DOHH2 (cell line): ENCODE measurements at regions not wholly inside any gene's neighbourhood (a gene's known extent, or its start where the extent isn't known, plus 50 kb on each side); places are given as distances from the start of the nearest gene placed in this dataset.

Source experiments
- CTCF ChIP-seq: fragments of 200-600 bp; sonication (generic); IDR thresholded peaks from one replicate; pipeline ENCODE4 v1.5.1; 2014; ENCODE audit warnings: antibody characterized with exemption, mild to moderate bottlenecking, low read depth, low read length; ENCODE audit not compliant: poor library complexity, severe bottlenecking
- EZH2phosphoT487 ChIP-seq: fragments of 200-600 bp; sonication (generic); IDR thresholded peaks from 2 replicates; pipeline ENCODE4 v1.6.1; 2017; ENCODE audit warnings: borderline replicate concordance, mild to moderate bottlenecking, antibody characterized with exemption, low read length, moderate library complexity, mixed read lengths

DNA sequence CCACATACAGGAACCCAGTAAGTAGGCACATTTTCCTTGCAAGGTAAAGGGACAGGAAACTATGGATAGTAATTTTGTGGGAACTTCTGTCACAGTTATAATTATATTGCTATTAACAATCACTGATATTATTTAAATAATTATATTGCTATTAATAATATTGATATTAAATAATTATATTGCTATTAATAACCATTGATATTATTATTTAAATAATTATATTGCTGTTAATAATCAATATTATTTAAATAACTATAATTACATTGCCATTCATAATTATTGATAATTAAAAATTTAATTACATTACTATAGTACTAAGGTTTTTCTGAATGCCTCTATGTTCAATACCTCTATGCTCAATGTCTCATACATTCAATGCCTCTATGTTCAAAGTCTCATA lies 385.6 kb upstream of the SGCD start:
- TF ChIP-seq CTCF (no peak), EZH2phosphoT487 (no peak)
